ENCODE measurements at regions not wholly inside any gene's neighbourhood (a gene's known extent, or its start where the extent isn't known, plus 50 kb on each side); places are given as distances from the start of the nearest gene placed in this dataset.
"Not testable (repeated sequence)": the region's sequence is repeated elsewhere in the genome, so short reads cannot be mapped to it uniquely, and the experiment has no call there.

DNA sequence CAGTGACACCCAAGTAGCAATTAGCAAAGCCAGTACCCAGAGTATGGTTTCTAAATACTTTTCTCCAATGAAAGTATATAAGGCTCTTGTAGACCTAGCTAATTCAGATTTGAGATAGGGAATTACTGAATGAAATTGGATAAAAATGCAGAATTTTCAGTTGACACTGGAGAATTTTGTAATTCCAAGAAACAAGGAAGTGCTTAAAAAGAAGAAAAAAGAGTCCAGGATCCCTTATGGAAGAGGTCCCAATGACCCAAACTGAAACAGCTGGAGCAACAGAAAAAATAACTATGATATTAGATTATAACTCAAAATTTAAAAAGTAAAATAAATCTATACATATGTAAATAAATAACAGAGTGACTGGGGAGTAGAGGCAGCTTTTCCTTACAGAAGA is 335.2 kb downstream of the C3orf38 start:
- Histone ChIP-seq H3K4me1 (ENCODE audit: control insufficient read depth, insufficient read depth, low read length) (no peaks in the 10 kb centered on the region), H3K27ac (ENCODE audit: insufficient read depth, low read depth, low read length, poor library complexity, severe bottlenecking) (no peak overlapping the region), H3K36me3 (ENCODE audit: control insufficient read depth, insufficient read depth, low read length) (no peaks in the 10 kb centered on the region), H3K27me3 (ENCODE audit: control insufficient read depth, insufficient read depth, low read length, poor library complexity, severe bottlenecking) (no peaks in the 10 kb centered on the region), H3K4me3 (ENCODE audit: insufficient read depth, low read depth, low read length) (no peak overlapping the region), H3K9me3 (ENCODE audit: control insufficient read depth, low read length) (no peaks in the 10 kb centered on the region)

DNA sequence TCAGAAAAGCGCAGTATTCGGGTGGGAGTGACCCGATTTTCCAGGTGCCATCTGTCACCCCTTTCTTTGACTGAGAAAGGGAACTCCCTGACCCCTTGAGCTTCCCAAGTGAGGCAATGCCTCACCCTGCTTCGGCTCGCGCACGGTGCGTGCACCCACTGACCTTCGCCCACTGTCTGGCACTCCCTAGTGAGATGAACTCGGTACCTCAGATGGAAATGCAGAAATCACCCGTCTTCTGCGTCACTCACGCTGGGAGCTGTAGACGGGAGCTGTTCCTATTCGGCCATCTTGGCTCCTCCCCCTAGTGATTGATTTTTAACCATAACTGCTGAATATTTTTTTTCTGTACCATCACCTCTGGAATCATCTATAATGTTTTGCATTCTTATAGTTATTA is 359.1 kb downstream of the C3orf38 start:
- not testable (repeated sequence) for H3K27me3 ChIP-seq (ENCODE audit: control insufficient read depth, insufficient read depth, low read length, poor library complexity, severe bottlenecking); H3K27ac ChIP-seq (ENCODE audit: insufficient read depth, low read depth, low read length, poor library complexity, severe bottlenecking); H3K36me3 ChIP-seq (ENCODE audit: control insufficient read depth, insufficient read depth, low read length); H3K4me1 ChIP-seq (ENCODE audit: control insufficient read depth, insufficient read depth, low read length); H3K4me3 ChIP-seq (ENCODE audit: insufficient read depth, low read depth, low read length); H3K9me3 ChIP-seq (ENCODE audit: control insufficient read depth, low read length)
- WGBS, 2 experiments: 92 to 93% methylated on average over 15 of the region's 15 CpGs

DNA sequence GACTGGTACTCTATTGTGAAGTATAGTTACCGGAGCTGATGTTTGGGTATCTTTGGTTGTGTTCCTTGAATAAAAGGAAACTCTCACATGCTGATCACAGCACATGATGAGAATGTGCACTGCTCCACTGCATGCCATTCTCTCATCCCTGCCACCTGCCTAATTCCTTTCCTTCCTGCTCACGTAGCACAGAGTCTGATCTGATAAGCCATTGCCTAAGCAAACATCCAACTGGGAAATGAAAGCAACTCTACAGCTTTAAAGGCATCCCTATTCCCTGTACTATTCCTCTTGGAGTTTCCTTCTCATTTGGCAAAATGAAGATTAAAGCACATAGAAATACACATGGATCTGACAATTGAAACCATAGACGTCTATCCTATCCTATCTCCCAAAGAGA is 359.8 kb downstream of the C3orf38 start:
- H3K4me1 ChIP-seq (ENCODE audit: control insufficient read depth, insufficient read depth, low read length): no peaks in the 10 kb centered on the region
- no peaks in the 10 kb centered on the region for H3K27me3 ChIP-seq (ENCODE audit: control insufficient read depth, insufficient read depth, low read length, poor library complexity, severe bottlenecking)
- no peaks in the 10 kb centered on the region for H3K36me3 ChIP-seq (ENCODE audit: control insufficient read depth, insufficient read depth, low read length)
- H3K9me3 ChIP-seq (ENCODE audit: control insufficient read depth, low read length): no peaks in the 10 kb centered on the region
- no peak overlapping the region for H3K27ac ChIP-seq (ENCODE audit: insufficient read depth, low read depth, low read length, poor library complexity, severe bottlenecking)
- WGBS, 2 experiments: 90 to 92% methylated on average over 3 of the region's 3 CpGs
- H3K4me3 ChIP-seq (ENCODE audit: insufficient read depth, low read depth, low read length): no peak overlapping the region

DNA sequence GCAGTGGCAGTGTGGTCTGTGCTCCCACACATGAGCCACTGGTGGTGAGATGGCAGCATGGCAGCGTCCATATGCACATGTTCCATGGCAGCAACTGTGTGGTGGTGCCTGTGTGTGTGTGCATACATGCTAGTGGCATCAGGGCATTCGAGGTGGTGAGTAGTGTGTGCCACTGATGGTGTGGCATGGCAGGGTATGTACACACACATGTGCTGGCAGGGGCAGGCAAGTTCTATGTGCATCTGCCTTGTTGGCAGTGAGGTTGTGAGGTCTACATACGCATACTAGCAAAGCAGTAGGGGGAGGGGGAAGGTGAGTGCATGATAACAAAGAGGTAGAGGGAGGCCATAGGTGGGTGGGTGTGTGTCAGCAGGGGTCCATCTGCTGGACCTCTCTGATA is 378.7 kb downstream of the C3orf38 start:
- Histone ChIP-seq H3K27ac (ENCODE audit: insufficient read depth, low read depth, low read length, poor library complexity, severe bottlenecking) (no peak overlapping the region), H3K9me3 (ENCODE audit: control insufficient read depth, low read length) (no peaks in the 10 kb centered on the region), H3K4me1 (ENCODE audit: control insufficient read depth, insufficient read depth, low read length) (no peaks in the 10 kb centered on the region), H3K27me3 (ENCODE audit: control insufficient read depth, insufficient read depth, low read length, poor library complexity, severe bottlenecking) (no peaks in the 10 kb centered on the region), H3K4me3 (ENCODE audit: insufficient read depth, low read depth, low read length) (no peak overlapping the region), H3K36me3 (ENCODE audit: control insufficient read depth, insufficient read depth, low read length) (no peaks in the 10 kb centered on the region)
- WGBS, 2 experiments: 93 to 95% methylated on average over 3 of the region's 3 CpGs

DNA sequence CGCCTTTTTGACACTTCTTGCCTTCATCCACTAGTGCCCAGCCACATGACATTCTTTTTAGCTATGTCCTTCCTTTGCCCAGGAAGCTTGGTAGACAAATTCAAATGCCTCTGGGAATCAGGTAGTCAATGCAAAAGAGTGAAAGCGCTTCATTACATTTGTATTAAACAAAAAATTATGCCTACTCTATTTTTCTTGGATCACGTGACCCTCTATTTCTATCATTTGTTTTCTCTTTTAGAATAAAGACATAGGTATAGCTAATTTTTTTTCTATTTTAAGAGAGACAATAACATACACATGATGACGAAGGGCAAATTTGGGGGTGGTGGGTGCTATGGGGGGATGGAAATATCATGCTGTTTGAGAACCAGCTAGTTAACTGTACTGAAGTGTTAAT is 384.8 kb downstream of the C3orf38 start:
- WGBS, 2 experiments: 90 to 95% methylated on average over 1 to 2 of the region's 4 CpGs
- Histone ChIP-seq H3K36me3 (ENCODE audit: control insufficient read depth, insufficient read depth, low read length) (no peaks in the 10 kb centered on the region), H3K27ac (ENCODE audit: insufficient read depth, low read depth, low read length, poor library complexity, severe bottlenecking) (no peak overlapping the region), H3K9me3 (ENCODE audit: control insufficient read depth, low read length) (no peaks in the 10 kb centered on the region), H3K4me1 (ENCODE audit: control insufficient read depth, insufficient read depth, low read length) (no peaks in the 10 kb centered on the region), H3K27me3 (ENCODE audit: control insufficient read depth, insufficient read depth, low read length, poor library complexity, severe bottlenecking) (no peaks in the 10 kb centered on the region), H3K4me3 (ENCODE audit: insufficient read depth, low read depth, low read length) (no peak overlapping the region)

DNA sequence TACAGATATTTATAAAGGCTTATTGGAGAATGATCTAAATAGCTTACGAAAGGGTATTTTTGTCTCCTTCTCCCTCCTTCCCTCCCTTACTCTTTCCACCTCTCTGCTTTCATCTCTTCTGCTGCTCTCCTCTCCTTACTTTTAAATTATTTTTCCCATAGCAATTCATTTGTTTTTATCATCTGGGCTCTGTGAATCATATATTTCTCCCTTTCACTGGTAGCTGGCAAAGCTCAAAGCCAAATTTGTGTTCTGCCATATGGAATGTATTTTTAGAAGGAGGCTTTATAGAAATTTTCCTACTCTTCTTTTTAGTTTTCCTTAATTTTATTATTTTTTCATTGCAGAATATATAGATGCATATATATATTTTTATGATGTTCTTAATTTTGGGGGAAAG is 385.8 kb downstream of the C3orf38 start:
- Histone ChIP-seq H3K27ac (ENCODE audit: insufficient read depth, low read depth, low read length, poor library complexity, severe bottlenecking) (no peak overlapping the region), H3K27me3 (ENCODE audit: control insufficient read depth, insufficient read depth, low read length, poor library complexity, severe bottlenecking) (no peaks in the 10 kb centered on the region), H3K4me3 (ENCODE audit: insufficient read depth, low read depth, low read length) (no peak overlapping the region), H3K9me3 (ENCODE audit: control insufficient read depth, low read length) (no peaks in the 10 kb centered on the region), H3K36me3 (ENCODE audit: control insufficient read depth, insufficient read depth, low read length) (no peaks in the 10 kb centered on the region), H3K4me1 (ENCODE audit: control insufficient read depth, insufficient read depth, low read length) (no peaks in the 10 kb centered on the region)
- 93 to 100% methylated on average over 1 of the region's 1 CpG for WGBS, 2 experiments

DNA sequence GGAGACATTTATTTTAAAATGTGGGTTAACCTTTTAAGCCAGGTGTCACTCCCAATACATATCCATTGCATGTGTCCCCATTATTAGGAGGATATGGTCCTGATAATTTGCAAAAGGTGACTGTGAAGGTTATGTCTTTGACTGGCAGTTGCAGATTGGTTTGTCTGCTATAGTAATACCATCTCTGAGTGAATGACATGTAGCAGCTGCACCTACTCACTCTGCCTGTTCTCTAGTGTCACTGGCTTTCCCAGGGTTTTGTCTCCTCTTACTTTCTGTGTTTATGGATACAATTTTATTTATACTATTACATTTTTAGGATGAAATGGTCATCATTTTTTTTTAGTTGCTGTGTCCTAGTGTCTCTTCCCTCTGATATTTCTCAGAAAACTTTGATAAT is 393.2 kb downstream of the C3orf38 start:
- H3K4me3 ChIP-seq (ENCODE audit: insufficient read depth, low read depth, low read length): no peak overlapping the region
- no peaks in the 10 kb centered on the region for H3K9me3 ChIP-seq (ENCODE audit: control insufficient read depth, low read length)
- no peaks in the 10 kb centered on the region for H3K36me3 ChIP-seq (ENCODE audit: control insufficient read depth, insufficient read depth, low read length)
- H3K4me1 ChIP-seq (ENCODE audit: control insufficient read depth, insufficient read depth, low read length): no peaks in the 10 kb centered on the region
- H3K27ac ChIP-seq (ENCODE audit: insufficient read depth, low read depth, low read length, poor library complexity, severe bottlenecking): no peak overlapping the region
- H3K27me3 ChIP-seq (ENCODE audit: control insufficient read depth, insufficient read depth, low read length, poor library complexity, severe bottlenecking): no peaks in the 10 kb centered on the region

DNA sequence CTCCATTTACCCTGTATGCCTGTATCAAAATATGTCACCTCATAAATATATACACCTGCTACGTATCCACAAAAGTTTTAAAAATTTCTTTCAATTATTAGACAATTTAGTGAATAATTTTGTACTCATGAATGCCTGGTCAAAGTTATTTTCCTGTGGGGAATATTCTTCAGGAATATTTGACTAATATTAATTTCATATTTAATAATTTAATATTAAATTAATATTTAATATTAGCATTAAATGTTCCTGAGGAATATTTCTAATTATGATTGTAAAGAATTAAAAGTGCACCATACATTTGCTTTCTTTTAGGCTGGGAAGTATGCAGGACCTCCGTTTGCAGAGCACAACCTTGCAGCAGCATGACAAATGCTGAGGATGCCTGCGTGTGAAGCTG is 422.7 kb downstream of the C3orf38 start:
- Histone ChIP-seq H3K9me3 (ENCODE audit: control insufficient read depth, low read length) (peaks cover 4% of the 10 kb centered on the region), H3K27me3 (ENCODE audit: control insufficient read depth, insufficient read depth, low read length, poor library complexity, severe bottlenecking) (no peaks in the 10 kb centered on the region), H3K4me3 (ENCODE audit: insufficient read depth, low read depth, low read length) (no peak overlapping the region), H3K36me3 (ENCODE audit: control insufficient read depth, insufficient read depth, low read length) (no peaks in the 10 kb centered on the region), H3K27ac (ENCODE audit: insufficient read depth, low read depth, low read length, poor library complexity, severe bottlenecking) (no peak overlapping the region), H3K4me1 (ENCODE audit: control insufficient read depth, insufficient read depth, low read length) (no peaks in the 10 kb centered on the region)
- WGBS, 2 experiments: 90% methylated on average over 2 of the region's 3 CpGs

DNA sequence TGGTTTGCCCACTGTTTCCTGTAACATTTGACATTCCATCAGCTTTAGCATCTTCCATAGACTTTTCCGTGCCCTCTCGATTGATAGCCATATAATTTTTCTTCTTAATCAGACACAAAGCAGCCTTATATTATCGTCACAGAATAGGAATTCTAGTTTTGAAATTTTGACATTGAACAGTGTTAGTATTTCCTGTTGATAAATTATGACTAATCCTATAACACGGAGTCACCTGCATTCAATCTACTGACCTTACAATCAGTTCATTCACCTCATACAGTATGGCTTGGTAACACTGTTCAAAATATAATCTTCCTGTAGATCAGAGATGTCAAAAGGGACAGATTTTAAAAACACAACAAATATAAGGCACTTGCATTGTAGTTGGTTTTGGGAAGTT is 423.7 kb downstream of the C3orf38 start:
- H3K4me1 ChIP-seq (ENCODE audit: control insufficient read depth, insufficient read depth, low read length): no peaks in the 10 kb centered on the region
- H3K27me3 ChIP-seq (ENCODE audit: control insufficient read depth, insufficient read depth, low read length, poor library complexity, severe bottlenecking): no peaks in the 10 kb centered on the region
- WGBS, 2 experiments: 99 to 100% methylated on average over 3 to 4 of the region's 4 CpGs
- no peak overlapping the region for H3K4me3 ChIP-seq (ENCODE audit: insufficient read depth, low read depth, low read length)
- H3K9me3 ChIP-seq (ENCODE audit: control insufficient read depth, low read length): peaks cover 4% of the 10 kb centered on the region
- H3K36me3 ChIP-seq (ENCODE audit: control insufficient read depth, insufficient read depth, low read length): no peaks in the 10 kb centered on the region
- H3K27ac ChIP-seq (ENCODE audit: insufficient read depth, low read depth, low read length, poor library complexity, severe bottlenecking): no peak overlapping the region

DNA sequence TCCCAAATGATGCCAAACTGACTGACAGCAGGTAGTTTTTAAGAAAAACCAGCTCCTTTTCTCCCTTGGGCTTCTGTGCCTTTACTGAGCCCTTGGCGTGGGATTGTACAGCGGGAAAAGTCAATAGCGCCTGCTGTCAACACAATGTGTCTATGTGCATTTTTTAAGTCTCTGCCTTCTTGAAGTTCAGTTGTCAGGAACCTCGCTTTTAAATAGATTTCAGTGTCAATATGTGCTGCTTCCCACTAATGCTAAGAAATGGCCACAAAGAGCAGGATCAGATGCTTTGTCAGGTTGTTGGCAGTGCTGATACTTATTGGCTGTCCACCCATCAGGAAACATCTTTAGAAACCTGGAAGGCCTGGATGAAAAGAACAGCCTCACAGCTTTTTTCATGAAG is 424.4 kb downstream of the C3orf38 start:
- no peak overlapping the region for H3K4me3 ChIP-seq (ENCODE audit: insufficient read depth, low read depth, low read length)
- H3K9me3 ChIP-seq (ENCODE audit: control insufficient read depth, low read length): peaks cover 4% of the 10 kb centered on the region
- no peaks in the 10 kb centered on the region for H3K27me3 ChIP-seq (ENCODE audit: control insufficient read depth, insufficient read depth, low read length, poor library complexity, severe bottlenecking)
- H3K27ac ChIP-seq (ENCODE audit: insufficient read depth, low read depth, low read length, poor library complexity, severe bottlenecking): no peak overlapping the region
- H3K4me1 ChIP-seq (ENCODE audit: control insufficient read depth, insufficient read depth, low read length): no peaks in the 10 kb centered on the region
- 92 to 94% methylated on average over 4 of the region's 4 CpGs for WGBS, 2 experiments
- no peaks in the 10 kb centered on the region for H3K36me3 ChIP-seq (ENCODE audit: control insufficient read depth, insufficient read depth, low read length)

DNA sequence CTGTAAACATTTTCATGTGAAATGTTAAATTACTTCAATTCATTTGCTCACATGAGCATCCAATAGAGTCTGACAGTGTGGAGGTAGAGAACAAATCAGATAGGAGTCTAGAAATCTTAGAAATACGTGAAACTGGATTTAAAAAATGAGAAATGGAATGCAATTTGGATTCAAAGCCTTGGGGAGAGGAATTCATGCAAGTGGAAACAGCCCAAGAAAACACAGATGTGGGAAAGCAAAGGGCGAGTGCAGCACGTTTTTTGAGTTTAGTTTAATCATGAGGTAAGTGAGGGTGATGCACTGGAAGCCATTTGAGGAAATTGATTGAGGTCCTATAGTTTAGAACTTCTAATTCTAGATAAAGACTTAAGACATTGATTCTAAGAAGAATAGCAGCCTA is 434.7 kb downstream of the C3orf38 start:
- H3K36me3 ChIP-seq (ENCODE audit: control insufficient read depth, insufficient read depth, low read length): no peaks in the 10 kb centered on the region
- no peaks in the 10 kb centered on the region for H3K4me1 ChIP-seq (ENCODE audit: control insufficient read depth, insufficient read depth, low read length)
- H3K9me3 ChIP-seq (ENCODE audit: control insufficient read depth, low read length): no peaks in the 10 kb centered on the region
- WGBS, 2 experiments: 90% methylated on average over 3 of the region's 3 CpGs
- H3K4me3 ChIP-seq (ENCODE audit: insufficient read depth, low read depth, low read length): no peak overlapping the region
- H3K27me3 ChIP-seq (ENCODE audit: control insufficient read depth, insufficient read depth, low read length, poor library complexity, severe bottlenecking): no peaks in the 10 kb centered on the region
- H3K27ac ChIP-seq (ENCODE audit: insufficient read depth, low read depth, low read length, poor library complexity, severe bottlenecking): no peak overlapping the region

Measured in ectodermal cell (in vitro differentiated cells).